GM18517 (cell line): ENCODE measurements at regions not wholly inside any gene's neighbourhood (a gene's known extent, or its start where the extent isn't known, plus 50 kb on each side); places are given as distances from the start of the nearest gene placed in this dataset.

ENCODE experiments used
- ATAC-seq: cut with Tn5 transposase; IDR thresholded peaks from one replicate; pipeline ENCODE4 v1.9.1; 2021; ENCODE audit warnings: mild to moderate bottlenecking, moderate library complexity; ENCODE audit not compliant: unreplicated experiment

DNA sequence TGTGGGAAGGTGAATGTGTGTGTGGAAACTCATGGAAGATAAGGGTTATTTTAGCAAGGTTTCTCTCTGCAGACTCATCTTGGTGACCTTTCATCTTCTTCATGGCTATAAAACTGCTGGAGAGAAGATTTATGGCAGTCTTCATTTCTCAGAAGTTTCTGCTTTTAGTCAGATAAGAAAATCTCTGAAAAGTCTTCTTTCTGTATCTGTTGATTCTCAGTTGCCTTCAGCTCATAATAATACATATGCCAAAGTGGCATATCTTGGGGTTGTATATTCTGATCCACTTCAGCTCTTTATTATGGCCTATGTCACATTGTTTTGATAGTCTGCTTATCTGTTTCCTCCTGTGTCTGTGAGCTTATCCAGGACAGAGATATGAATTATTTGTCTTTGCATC lies 143.3 kb upstream of the TMTC4 start:
- no peak for ATAC-seq

DNA sequence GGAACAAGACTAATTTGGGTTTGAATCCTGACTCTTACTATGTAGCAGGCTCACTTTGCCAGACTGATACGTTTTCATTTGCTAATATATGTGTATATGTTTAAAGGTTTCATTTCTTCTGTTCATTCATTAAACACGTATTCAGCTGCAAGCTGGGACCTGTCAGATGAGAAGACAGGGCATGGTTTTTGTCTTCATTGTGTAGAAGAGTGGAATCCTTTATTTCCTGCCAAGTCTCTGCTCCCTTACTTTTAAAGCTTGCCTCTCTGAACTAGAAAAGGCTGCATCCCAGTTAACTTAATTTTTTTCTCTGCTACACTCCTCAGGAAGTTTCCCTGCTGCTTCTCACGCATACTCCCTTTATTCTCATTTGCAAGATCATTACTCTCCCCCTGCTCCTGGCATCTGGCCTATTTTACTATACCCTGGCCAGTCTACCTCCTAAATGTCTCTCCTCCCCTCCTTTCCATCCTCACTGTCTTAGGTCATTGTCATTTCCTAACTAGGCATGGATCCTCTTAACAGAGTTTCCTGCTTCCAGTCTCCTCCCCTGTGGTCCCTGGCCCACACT lies 141.0 kb upstream of the TMTC4 start:
- ATAC-seq: no peak

DNA sequence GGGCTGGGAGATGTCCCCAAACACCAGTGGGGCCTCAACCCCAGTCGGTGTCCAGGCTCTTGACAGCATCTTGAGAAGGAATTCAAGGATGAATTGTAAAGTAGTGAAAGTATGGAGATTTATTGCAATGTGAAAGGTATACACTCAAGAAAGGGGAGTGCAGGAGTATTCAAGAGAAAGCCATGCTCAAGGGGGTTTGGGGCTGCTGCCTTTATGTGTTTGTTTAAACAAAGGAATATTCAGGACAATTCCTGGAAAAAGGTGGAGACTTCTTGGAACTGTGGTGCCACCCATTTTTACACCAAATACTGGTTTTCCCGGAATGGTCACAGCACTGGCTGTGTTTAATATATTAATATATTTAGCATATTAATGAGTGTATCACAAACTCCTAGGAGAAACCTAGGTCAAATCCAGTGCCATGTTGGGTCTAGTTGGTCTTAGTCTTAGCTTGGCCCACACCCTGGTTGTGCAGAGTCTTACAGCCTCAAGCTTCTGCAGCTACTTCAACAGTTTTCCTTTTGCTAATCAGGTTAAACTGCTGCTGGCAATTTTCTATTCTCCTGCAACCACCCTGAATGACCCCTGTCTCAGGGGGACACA lies 138.5 kb upstream of the TMTC4 start:
- ATAC-seq: no peak

DNA sequence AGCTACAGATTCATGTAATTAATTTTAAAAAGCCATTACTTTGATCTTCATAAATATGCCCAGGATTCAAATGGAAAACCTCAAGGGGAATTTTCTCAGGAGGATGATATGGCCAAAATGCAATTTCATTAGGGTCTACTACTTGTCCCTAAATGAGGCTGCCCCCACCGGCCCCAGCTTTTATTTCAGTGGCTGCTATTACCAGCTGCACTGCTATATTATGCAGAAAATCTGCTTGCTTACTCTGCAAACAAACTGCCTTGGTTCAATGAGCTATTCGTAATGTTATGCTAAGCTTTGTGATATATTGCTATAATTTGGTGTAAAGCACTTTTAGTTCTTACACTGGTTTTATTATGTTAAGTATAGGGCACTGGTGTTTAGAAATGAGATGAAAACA lies 137.3 kb upstream of the TMTC4 start:
- ATAC-seq: no peak

DNA sequence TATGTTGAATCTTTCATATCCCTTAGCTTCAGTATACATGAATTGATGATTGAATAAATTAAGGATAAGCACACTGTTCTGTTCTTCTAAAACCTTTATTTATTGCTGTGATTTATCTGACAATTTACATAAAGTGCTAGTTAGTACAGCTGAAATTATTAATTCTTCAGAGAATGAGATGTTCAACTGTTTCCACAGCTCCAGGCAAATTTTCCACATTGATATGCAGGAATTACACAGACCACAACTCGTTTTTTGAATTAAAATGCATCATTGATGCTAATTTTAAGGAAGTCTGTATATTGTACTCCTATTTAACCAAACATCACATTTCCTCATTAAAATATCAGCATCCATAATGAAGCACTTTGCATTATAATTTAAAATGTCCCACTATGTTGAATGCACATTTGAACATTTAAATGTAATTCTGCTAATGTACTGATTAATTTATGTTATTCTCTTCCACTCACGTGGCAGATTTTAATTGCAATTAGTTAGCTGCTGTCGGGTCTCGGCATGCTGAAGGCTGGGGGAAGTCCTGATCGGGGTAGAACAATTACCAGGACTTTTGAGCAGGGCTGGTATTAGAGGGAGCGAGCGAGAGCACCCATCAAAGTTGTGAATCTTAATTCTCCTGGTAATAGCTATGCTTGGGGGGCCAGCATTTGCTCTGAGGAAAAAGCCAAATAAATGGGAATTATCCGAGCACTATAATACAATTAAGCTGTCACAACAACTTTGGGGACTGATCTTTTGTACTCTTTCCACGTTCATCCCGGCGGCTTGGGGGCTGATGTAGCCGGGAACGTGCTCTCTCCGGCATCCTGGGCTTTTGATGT lies 136.7 kb upstream of the TMTC4 start:
- ATAC-seq: no peak

DNA sequence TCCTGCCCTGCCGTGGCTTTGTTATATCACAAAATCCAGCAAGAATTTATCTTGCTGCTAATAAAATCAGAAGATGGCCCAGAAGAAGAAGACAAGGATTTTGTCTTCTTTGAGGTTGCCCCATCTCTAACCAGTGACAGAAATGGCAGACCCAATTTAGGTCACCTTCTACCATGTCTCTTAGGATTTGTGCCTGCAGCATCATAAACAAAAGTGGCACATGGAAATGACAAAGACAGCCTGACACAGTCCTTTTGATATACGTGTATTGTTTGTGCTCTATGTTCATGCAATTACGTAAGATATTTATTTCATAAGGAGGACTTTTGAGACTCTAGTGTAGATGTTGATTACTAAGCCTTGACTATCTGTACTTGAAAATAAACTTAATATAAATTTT lies 135.9 kb upstream of the TMTC4 start:
- no peak for ATAC-seq

DNA sequence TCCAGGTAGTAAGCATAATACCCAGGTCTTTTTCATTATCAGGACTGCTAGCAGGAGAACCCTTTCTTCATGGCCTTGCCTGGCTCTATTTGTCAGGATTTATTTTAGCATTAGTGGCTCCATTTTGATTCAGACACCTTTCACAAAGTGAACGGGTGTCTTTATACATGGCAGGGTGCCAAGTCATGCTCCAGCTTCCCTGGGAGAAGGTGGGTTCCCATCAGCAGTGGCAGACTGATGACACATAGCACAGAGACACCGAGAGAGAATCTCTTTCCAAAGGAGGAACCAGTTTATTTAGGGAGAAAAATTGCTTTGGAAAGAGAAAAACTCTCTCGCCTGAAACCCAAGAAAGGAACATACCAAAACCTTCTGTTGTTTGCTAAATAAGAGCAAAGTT lies 135.3 kb upstream of the TMTC4 start:
- no peak for ATAC-seq

DNA sequence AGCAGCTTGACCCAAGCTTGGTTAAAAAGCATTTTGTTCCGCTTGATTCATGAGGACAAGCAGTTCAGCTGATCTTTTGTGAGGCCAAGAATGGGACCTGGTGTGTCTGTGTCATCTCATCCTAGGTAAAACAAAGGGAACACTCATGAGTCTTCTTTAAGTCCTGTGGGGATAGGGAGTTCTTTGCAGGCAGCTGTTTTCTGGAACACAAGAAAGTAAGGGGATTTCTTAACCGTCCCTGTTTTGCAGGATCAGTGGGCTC lies 134.5 kb upstream of the TMTC4 start:
- no peak for ATAC-seq

DNA sequence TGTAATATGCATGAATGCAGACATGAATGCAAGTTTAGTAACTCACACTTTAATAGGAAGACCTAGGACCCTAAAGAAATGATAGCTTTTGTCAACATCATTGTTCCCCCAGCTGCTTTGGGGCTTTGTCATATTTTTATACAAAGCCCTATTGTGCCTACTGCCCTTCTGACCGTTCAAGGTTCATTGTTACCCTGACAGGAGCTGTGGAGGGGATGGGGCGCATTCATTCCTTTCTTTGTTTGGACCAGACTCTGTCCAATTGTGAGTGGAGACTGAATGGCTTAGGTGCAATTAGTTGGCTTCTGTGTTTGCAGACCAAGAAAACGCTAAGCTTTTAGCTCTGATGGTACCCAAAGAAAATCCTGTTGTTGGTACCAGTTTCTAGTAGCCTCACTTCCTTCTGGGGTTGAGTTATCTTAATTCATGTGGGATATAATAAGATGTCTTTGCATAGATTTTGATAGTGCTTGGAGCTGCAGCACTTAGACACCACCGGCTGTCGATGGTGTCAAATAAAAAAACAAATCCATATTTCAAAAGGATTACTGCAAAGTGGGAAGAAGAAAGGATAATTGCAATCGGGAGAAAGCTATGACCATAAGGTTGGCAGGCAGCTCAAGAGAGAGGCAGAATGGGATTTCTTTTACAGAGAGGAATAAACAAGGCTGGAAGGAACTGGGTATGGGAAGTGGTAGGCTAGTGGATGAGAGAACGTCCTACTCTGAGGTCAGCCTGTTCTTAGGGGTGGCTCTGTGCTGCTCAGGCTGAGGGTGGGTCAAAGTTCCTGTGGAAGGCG lies 133.9 kb upstream of the TMTC4 start:
- no peak for ATAC-seq

DNA sequence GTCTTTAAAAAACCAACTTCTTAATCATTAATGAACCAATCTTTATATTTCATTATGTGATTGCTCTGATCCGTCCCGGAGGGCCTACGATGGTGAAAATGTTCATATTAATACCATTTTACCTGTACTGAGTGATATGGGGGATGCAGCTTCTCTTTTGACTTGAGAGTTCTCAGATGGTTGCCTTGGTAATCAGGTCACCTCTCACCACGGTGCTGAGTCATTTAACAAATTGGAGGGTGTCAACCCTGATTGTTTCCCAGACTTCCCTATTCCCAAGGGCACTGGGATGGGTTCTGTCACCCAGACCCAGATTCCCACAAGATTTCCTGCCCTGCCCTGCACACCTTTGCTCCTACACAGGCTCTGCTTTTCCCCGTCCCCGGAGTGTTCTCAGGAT lies 128.5 kb upstream of the TMTC4 start:
- ATAC-seq: no peak

DNA sequence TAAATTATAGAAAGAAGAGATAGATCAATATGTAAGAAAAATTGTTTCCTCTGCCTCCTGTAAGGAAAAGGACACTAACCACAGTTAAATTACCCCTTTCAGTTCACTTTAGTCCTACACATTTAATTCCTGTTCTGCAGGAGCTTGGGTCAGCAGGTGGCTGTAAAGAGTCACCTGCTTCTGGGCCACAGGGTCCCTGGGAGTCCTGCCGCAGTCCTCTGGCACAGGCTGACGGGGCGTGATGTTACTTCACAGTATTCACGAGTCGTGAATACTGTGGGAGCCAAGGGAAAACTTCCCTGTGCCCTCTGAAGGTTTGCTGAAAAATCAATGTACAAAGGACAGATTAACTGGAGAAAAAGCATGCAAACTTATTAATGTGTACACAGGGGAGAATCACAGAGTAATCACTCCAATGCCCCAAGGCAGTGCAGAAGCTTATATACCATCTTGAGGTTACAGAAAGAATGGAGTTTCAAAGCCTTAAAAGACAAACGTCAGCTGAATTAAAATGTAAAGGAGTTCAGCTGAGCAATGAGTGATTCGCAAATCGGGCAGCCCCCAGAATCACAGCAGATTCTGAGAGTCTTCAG lies 125.8 kb upstream of the TMTC4 start:
- ATAC-seq: no peak

DNA sequence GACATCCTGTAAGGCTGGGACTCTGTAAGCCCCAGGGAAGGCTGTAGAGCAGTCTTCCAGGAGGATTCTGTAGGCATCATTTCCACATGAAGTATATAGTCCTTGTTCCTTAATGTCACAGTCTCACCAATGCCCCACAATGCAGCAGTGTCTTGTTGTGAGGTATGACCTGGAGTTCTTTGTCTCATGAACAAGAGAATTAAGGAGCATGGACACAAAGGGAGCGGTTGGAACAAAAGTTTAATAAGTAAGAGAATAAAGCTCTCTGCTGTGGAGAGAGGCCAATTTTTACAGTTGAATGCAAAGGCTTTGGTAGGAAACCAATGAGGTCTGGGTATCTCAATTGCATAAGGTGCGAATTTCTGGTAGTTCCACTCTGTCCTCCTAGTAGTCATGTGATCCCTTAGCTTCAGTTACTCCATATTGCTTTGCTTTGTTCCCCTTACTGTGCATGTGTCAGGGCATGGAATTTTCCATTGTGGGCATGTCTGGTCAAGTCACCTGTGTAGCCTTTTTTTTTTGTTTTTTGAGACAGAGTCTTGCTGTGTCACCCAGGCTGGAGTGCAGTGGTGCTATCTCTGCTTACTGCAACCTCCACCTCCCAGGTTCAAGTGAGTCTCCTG lies 124.3 kb upstream of the TMTC4 start:
- no peak for ATAC-seq

DNA sequence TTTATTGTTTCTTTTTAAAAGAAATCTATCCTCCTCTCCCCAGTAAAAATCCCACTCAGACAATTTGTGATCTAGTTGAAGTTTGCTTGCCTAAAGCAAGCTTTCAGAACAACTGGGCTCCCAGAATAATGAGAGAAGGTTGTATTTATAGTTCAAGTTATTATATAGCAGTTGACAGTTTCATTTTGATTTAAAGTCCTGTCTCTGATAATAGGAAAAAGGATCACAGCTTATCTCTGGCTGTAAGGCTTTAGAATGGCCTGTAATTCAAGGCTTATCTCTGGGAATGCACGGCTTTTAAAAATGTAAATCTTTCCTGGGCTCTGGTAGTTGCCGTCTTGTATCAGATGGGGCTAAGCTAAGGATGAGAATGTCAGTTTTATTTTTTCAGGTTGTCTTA lies 123.3 kb upstream of the TMTC4 start:
- ATAC-seq: no peak

DNA sequence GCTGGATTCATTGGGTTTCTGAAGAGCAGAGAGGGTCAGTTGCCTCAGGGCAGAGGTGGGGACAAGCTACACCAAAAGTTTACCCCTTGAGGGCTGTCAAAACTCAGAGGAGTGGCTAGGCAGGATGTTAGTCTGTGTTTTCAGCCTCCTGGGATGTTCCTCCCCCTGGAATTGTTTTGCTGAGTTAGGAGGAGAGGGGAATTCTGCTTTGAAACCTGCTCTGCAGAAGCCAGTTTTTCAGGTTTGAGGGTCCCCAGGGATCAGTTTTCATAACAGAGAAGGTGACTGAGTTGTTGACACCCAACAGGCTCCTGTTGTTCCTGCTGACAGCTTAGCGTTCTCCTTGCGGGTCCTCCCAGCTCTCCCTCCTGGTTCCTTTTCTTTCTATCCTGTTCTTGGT lies 121.9 kb upstream of the TMTC4 start:
- no peak for ATAC-seq

DNA sequence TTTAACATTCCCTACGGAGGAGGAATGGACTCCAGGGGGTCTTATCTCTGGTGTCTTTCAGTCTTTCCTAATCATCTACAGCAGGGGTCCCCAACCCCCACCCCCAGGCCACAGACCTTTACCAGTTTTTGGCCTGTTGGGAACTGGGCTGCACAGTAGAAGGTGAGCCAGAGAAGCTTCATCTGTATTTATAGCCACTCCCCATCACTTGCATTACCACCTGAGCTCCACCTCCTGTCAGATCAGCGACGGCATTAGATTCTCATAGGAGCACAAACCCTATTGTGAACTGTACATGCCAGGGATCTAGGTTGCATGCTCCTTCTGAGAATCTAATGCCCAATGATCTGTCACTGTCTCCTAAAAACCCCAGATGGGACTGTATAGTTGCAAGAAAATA lies 120.0 kb upstream of the TMTC4 start:
- no peak for ATAC-seq

DNA sequence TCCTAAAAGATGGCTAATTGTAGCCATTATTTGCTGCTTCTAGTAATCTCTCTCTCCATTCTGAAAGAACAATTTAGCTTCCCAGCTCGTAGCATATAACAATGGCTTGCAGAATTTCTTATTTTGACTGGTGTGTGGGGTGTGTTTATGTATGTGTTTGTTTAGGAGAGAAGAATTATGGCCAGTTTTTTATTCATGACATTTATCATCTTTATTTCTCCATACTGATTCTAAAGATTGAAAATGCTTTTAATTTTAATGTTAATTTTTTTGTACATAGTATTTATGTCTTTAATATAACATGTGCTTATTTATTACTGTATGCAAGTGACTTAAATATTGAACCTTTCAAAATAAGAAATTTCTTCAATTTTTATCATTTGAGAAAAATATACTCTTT lies 115.8 kb upstream of the TMTC4 start:
- no peak for ATAC-seq

DNA sequence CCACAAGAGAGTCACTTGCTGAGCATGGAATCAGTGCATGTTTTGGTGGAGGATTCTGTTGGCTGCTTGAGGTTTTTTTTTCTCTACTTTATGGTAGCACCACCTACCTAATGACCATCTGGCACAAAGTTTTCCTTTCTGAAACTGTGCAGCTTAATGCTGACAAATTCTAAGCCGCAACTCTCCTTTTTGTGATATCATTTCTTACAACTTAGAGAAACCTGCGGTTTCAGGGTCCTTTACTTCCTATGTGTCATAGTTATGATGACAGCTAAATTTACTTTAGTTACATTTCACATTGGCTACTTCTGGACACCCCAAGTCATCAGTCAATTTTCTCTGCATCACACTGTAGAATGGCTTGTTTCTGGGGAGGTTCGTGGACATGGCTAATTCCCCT lies 115.4 kb upstream of the TMTC4 start:
- peak; percentile 99 for ATAC-seq

DNA sequence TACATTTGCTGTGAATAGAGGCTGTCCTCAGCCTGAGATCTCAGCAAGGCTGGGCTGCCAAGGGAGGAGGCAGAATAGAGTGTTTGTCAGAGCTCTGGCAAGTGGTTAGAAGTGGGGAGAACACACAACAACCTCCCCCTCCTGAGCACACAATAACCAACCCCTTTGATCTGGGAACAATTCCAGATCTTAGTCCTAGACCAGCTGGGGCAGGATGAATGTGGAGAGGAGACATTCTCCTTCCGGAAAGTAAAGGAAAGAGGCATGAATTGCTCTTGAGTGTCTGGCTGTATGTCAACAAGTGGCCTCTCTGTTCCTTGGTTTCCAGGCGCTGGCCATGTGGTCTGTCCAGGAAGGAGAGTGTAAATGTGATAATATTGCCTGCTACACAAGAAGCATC lies 114.9 kb upstream of the TMTC4 start:
- peak; percentile 6 for ATAC-seq

DNA sequence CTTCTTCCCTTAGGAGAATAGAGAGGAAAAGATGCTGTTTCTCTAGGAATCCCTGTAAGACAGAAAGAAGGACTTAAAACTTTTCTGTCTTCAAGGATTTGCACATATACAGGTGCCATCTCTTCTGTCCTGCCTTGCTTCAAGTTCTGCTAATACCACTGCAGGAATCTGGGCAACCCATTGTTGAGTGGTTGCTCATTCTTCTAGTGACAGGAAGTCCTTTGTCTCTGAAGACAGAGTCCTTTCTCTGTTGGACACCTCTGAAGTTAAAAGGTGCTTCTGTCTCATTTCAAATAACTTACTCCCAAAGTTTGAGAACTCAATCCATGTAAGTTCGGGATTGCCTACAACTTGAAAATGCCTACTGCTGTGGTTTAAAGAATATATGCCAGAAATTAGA lies 114.4 kb upstream of the TMTC4 start:
- ATAC-seq: no peak

DNA sequence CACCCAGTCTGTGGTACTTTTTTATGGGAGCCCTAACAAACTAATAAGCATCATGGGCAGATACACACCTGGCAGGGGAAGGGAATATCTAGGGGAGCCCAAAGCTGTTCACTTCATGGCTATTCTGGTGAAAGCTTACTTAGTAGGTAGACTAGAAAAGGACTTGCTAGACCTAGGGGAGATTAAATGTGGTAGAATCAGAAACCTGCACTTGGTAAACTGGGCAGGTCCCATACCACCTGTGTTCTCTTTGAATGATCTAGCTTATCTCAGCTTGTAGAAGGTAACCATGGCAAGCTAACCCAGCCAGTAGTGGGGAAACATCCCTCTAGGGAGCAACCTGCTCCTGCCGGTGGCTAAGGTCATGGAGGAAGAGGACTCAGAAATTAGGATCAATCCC lies 113.9 kb upstream of the TMTC4 start:
- ATAC-seq: no peak

DNA sequence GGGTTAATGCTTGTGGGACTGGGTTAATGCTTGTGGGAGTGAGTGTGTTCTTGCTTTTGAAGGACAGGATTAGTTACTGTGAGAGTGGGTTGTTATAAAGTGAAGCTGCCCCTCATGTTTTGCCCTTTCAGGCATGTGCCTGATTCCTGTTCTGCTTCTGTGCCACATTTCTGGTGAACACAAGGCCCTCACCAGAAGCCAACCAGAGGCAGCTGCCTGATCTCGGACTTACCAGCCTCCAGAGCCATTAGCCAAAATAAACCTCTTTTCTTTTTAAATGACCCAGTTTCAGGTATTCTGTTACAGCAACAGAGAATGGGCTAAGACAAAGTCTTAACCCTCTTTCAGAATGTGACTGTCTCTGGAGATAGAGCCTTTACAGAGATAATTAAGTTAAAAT lies 113.3 kb upstream of the TMTC4 start:
- no peak for ATAC-seq
